ENCODE measurements at regions not wholly inside any gene's neighbourhood (a gene's known extent, or its start where the extent isn't known, plus 50 kb on each side); places are given as distances from the start of the nearest gene placed in this dataset.

GRCh38 chr6:24052590-24052961, 73.4 kb upstream of the NRSN1 start:
- TF ChIP-seq CTCF (IDR thresholded peaks at IDR 0.05; ENCODE audit: low read depth, low read length, poor library complexity, severe bottlenecking) (no peak), EZH2phosphoT487 (IDR thresholded peaks at IDR 0.05; ENCODE audit: borderline replicate concordance, low read length) (no peak)

Data from DOHH2 (cell line).